Activated CD4-positive, alpha-beta T cell treated with anti-CD3 and anti-CD28 coated beads, Interleukin-2, amount 50 U/mL, for 1 hour (primary cell): ENCODE measurements at regions not wholly inside any gene's neighbourhood (a gene's known extent, or its start where the extent isn't known, plus 50 kb on each side); places are given as distances from the start of the nearest gene placed in this dataset.

Source experiments
- DNase-seq: peaks from one replicate; pipeline ENCODE4 v3.0.0-alpha.2; 2020

DNA sequence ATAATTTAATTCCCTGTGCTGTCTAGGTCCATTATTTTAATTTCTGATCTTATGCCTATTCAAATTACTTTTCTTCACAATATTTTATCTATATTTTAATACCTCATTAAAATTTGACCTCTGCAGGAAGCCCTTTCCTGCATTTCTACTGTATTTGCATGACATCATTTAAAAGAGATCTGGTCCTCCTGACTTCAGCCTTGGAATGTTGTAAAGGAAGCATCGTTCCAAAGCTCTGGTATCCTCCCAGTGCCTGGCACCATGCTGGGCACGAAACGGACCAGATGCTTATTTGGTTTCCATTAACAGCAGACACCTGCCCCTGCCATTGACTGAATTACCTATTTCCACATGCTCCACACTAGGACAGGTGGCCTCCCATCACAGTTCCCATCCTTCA lies 247.5 kb downstream of the KLF6 start:
- no peak for DNase-seq

DNA sequence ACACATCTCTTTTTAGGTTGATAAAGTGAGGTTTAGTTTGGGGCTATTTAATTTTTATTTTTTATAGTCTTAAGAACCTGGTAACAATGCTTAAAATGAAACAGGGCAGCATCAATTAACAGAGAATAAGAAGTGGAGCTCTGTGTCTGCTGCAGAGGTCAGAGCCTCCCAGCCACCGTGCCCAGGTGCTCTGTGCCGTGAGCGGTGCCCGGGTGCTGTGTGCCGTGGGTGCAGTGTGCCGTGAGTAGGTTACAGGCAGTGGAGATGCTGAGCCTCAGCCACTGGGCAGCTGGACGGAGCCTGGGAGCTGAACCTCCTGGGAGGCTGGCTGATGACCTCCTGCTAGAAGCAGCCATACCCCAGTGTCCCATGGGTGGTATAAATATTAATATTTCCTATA lies 250.0 kb downstream of the KLF6 start:
- no peak for DNase-seq

DNA sequence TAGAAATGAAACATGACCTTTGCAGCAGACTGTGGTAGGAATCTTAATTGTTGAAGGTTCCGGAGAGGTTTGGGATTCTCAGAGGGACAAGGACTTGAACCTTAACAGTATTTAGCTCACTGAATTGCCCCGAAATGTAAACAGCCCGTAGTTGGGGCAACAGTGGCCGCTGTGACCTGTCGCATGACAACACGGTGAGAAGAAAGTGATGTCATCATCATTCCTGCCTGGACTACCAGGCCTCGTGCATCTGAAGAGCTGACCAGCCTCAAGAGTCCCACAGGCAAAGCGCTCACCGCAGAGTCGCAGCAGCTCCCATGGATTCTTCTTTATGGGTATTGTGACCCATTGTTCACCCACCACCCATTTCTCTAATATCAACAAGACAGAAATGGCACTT lies 250.6 kb downstream of the KLF6 start:
- DNase-seq = no peak

DNA sequence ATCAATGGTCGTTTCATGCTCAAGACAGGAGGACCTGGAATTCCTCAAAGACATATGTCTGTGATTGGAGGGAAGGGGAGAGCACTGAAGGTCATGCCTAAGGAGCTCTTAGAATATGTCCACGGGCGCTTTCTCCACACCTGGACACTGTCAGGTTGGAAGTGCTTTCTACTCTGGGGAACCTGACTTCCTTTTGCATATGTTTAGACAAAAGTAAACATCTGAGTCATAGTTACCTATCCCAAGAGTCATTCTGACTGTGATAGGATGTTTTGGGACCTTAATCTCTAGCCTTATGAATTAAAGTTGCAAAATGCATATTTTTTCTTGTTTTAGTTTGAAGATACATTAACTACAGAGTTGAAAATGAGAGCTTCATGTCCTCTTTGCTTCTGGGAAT lies 251.7 kb downstream of the KLF6 start:
- no peak for DNase-seq

DNA sequence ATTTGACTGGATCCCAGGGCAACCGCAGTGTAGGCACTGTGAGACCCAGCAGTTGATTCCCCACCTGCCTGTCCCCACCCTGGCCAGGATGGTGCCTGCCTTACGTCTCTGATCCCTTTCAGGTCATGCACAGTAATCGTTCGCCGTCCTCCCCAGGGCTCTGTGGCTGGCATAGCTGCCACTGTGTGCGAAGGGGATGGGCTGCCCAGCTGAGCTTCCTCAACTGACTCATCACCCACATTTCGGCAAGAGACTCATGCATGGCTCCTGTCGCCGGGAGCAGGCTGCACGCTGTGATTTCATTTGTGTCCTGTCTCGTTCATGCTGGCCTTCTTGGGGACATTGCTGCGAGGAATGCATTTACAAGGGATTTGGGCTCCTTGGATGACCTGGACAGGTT lies 252.4 kb downstream of the KLF6 start:
- DNase-seq = no peak

DNA sequence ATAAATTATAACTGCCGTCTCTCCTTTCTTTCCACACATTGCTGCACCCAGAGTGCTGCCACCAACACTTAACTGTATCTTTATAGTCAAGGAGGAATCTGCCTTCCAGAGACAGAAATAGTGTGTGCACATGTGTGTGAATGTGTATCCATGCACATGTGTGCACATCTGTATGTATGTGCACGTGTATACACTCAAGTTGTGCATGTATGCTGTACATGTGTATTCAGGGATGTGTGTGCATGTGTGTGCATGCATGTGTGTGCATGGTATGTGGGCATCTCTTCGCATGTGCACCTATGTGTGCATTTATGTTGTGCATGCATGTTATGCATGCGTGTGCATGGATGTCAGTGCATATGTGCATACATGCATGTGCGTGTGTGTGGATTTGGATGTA lies 253.3 kb downstream of the KLF6 start:
- no peak for DNase-seq

DNA sequence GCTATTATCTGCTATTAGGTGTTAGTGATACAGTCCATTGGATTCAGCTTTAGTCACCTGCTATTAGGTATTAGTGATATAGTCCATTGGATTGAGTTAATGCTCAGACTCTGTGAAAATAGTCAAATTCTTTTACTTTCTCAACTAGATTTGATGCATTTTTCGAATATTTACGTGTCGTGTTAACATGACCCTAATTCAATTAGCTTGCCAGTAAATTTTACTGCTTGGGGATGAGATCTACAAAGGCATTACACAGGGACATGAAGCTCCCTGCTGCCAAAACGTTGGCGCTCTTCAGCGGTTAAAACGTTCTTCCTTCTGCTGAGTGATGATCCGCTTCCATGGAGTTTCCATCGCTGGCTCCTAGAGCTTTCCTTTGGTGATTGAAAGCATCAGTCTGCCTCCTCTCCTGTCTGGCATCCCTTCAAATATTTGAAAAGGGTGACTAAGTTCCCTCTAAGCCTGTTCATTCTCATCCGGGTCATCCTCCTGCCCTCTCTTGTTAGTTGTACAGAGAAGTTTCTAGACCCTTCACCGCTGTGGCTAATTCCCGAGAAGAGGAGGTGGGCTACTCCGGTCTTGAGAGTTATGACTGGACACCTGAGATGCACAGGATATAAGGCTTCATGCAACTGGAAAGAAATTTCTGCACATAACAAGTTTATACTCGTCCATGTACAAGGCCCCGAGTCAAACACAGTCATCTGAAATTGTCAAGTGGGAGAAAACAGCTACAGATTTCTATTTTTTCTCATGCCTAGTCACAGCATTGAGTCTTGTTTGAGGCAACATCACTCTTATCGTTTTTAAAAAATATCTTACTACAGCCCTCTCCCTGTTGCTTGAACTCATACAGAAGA lies 254.0 kb downstream of the KLF6 start:
- DNase-seq = no peak

DNA sequence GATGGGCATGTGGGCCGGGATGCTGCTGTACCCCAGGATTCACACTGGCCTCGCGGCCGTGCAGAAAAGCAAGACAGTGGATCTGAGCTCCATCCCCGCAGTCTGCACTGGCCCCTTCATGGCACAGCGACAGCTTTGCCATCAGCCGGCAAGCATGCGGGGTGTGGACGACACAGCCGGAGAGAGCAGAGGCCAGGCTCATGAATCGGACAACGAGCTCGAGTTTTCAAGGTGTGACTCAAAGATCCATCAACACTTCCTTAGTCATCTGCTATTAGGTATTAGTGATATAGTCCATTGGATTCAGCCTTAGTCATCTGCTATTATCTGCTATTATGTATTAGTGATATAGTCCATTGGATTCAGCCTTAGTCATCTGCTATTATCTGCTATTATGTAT lies 254.7 kb downstream of the KLF6 start:
- DNase-seq = no peak

DNA sequence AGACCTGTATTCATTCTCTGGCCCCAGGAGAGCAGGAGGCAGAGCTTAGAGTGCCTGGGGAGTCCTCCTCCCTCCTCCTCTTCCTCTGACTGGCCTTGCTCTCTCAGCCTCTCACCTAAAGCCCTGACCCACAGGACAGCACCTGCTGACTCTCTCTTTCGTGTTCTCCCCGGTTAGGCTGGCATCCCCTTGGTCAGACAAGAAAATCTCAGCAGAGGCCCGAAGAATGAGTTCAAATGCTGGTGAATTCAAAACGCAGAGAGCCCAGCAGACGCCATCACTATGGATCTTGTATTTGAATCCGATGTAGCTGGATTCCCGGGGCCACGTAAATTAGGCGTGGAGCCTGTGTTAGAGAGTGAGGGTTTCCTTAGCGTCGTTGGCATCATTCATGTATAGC lies 255.3 kb downstream of the KLF6 start:
- DNase-seq = no peak

DNA sequence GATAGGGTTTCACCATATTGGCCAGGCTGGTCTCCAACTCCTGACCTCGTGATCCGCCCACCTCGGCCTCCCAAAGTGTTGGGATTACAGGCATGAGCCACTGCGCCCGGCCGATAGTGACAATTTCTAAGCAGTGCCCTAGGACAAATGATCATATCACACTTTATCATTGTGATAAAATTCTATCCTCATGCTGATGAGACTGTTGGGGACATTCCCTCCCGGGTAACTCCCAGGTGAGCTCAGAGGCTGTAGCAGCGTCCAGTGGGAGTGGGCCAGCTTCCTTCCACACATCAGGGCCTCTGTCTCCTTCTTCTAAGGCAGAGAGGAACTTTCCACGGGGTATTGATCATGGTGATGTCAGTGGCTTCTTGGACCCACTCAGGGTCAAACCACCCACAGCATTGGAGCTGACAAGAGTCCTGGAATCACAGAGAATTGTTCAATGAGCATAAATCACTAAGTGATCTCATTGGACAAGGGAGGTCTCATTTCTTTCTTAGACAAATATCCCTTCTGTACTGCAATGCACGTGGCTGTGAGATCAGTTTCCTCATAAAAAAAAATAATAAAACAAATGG lies 256.1 kb downstream of the KLF6 start:
- DNase-seq = no peak

DNA sequence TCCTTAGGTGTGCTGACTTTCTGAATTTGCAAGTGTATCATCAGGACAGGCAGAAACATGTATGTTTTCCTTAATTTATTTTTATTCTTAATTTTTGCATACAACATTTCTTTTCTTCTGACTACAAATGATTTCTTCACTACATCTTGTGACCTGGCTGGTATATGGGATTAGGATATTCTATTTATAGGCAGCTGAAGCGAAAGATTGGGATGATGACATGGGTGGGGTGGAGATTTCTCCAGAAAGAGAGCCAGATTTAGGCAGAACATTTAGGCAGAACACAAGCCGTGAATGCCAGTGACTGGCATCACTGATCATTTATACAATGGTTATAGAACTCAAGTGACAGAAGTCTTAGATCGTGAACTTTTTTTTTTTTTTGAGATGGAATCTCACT lies 256.7 kb downstream of the KLF6 start:
- DNase-seq = no peak

DNA sequence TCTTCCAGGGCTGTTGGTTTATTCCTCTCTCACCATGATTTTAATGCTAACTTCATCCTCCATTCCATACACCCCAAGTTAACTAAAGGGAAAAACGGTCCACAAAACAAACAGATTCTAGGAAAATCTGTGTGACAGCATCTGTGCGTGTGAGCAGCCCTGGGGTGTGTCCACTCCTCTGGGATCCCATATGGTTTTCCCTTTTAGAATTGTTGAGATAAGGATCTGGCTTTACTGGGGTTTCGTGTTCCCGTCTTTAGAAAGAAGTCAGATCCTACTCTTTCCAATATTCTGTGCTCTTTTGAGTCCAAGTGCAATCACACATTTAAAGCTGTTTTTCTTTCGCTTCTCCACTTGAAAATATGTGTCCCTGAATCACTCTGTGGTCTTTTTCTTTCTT lies 257.1 kb downstream of the KLF6 start:
- no peak for DNase-seq

DNA sequence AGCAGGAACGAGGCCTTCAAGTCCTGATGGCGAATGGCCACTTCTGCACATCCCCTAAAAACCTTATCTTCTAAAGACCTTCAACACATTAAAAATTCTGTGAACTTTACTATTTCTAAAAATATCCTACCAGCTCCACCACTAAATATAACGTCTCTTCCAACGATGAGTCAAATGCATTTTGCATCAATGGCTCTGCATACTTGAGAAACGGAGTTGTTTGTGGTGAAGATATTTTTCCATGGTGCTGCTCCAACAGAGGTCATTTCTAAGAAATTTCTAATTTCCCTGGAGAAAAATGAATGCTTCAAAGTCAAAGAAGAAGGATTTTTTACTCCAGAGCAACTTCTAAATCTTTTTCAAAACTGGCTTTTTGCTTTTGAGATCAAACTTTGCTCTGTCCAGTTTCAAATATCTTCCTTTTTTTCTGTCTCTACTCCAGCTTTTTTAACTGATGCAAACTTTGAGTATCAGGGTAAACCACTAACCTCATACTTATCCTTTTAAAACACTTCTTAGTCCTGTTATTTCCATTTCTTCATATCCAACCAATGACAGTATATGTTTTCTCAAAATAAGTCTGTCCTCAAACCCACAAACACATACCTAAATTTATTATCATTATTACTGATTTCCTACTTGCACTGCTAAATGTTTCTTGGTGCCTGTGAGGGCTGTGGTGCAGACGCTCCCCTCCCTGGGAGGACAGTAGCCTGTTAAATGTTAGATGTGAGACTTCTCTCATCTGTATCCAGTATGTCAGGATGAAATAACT lies 258.1 kb downstream of the KLF6 start:
- DNase-seq = no peak

DNA sequence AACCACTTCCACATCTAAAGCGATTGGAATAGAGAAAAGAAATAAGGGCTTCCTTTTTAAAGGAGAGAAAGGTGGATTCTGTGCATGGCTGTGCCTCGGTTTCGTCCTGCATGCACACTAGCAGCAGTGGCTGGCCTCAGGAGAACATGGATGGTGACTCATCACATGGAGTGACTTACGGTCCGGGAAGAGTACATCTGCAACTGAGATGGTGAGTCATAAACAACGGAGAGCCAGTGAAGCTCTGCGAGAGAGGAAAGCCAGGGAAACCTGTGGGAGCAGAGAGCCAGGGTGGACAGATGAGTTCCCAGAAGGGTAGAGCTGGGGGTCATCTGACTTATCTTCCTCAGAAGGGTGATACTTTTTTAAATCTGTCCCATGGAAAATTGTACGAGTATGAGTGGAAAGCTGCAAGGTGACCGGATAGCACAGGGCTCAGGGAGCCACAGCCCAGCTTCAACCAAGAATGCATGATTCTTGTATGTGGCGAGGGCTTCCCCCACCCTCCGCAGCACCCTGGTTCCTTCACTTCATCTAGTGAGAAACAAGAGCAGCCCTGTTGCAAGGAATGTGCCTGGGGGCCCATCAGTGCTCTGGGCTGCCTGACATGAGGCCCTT lies 259.1 kb downstream of the KLF6 start:
- no peak for DNase-seq

DNA sequence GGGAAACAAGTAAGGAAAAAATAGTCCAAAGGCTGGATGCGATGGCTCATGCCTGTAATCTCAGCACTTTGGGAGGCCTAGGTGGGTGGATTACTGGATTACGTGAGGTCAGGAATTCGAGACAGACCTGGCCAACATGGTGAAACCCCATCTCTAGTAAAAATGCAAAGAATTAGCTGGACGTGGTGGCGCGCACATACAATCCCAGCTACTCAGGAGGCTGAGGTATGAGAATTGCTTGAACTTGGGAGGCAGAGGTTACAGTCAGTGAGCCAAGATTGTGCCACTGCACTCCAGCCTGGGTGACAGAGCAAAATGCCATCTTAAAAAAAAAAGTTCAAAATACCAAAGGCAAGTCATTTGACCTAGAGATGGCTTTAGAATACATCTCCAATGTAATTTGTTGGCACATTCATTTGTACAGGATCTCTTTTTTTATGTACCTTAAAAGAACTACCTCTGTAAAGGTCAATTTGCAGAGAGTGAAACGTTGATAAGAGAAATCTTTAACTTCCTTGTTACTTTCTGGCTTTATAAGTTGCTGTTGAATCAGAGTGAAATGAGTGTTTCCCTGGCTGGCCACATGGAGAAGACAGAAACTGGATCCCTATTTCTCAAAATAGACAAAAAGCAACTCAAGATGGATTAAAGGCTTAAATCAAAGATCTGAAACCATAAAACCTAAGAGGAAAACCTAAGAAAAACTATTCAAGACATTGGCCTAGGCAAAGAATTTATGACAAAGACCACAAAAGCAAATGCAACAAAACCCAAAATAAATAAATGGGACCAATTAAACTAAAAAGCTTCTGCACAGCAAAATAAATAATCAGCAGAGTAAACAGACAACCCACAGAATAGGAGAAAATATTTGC lies 260.7 kb downstream of the KLF6 start:
- DNase-seq = no peak

DNA sequence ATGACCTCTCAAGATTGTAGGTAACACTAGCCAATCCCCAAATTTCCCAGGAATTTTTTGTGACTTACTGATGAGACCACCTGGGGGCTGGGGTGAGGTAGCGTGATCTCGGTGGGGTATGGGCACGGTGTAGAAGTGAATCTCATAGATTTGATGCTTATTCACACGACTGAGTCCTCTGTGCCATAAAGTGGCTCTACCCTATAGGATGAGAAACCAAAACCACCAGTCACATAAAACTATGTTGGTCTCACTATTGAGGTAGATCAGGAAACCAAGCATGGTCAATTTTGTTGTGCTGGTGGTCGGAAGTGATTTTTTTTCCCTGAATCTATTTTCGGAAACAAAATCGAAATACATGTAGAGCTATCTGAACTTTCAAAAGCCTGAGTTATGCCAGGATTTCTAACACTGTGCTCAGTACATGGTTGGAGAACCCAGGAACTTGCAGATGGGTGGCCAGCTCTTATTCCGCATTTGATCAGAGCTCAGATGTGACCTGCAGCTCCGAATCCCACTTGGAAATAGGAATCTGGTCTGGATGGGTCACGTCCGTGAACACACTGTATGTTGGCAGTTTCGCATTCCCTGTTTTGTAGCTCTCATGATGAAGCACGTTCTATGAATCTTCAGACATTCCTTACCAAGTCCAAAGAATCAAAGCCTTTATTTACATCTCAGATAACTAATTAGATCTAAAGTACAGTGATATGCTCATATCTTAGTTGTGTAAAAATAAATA lies 261.5 kb downstream of the KLF6 start:
- no peak for DNase-seq

DNA sequence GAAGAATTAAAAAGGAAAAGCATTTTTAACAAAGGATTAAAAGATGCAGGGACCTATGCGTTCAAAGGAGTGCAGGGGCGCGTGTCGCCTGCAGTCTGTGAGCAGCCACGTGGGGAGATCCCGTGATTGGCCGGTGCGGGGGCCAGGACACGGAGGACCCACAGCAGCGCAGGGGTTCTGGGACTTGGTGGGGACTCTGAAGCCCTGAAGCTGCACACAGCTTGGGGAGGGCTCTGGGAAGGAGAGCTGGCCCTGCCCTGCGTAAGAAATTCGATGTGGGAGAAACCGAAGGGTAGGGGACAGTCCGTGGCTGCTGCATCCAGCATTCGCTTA lies 268.1 kb downstream of the KLF6 start:
- DNase-seq = no peak

DNA sequence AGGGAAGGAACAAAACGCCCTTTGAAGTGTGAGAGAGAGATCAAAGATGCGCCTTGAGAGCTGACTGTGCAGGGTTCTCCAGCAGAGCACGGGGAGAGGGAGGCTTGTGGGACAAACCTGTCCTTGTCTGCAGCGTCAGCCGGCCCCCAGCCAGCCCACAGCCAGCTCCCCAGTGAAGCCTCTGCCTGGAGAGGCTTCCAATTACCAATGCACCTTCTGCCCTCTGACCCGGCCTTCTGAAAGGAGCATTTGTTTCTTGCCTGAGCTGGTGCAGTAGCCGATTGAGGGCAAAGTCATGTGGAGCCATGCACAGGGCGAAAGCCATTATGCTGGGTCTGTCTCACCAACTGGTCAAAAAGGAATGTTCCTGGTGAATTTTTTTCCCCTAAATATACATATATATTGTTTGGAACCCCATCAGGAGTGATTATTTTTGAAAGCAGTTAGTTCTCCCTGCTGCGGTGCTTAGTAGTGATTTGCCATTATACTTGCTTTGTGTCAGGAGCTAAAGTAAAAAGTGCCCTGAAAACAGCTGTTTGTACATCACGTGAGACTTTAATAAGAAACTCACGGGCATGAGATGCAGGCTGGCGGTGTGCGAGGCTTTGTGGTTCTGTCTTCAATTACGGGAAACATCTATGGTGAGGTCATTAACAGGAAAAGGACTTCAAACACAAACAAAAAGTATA lies 268.6 kb downstream of the KLF6 start:
- no peak for DNase-seq

DNA sequence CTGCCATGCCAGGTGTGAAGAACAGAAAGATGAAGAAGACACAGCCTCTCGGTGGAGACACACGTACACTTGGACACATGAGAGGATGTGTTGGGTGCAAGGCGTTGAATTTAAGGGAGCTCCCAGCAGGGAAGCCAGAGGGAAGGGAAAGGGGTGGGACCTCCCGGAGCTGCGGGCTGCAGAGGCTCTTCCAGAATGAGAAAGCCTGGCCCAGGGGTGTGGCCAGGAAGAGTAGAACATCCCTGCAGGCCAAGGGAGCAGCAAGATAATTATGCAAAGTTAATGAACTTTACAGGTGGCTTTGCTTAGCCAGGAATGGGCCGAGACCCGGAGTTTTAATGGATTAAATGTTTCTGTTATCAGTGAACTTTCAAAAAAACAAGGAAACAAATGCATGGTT lies 270.3 kb downstream of the KLF6 start:
- DNase-seq = no peak

DNA sequence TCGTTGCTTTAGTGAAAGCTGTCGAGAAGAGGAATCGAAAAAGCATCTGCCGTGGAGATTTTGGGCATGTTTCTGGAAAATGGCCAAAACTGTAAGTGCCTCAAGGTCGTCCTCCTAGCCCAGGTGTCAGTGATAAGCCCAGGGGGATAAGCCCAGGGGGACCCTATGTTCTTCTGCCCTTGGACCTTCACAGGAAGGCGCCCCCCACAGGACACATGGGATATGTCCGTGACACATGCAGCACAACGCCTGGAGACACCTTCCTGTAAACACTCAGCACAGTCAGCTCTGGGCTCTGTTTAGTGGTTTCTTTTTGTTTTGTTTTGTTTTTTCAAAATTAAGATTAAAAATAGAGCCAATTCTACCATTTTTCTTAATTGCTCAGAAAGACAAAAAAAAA lies 272.7 kb downstream of the KLF6 start:
- no peak for DNase-seq

DNA sequence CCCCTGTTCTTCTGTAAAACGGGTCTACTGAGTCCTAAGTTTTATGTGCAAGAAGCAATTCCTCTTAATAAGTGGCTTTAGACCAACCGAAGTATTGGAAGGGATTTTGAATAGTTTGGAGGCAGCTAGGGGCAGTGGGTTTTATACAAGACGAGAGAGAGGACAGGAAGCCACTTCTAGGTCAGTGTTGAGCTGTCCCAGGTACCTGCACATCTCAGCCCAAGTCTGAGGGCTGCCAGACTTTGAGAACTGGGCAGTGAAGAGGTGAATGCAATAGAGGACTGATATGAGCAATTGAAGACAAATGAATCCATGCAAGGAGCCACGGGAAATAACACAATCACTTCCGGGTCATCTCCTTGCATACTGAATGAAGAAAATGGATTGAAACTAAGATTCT lies 273.5 kb downstream of the KLF6 start:
- DNase-seq = no peak
